Progenitor cell of endocrine pancreas (in vitro differentiated cells): ENCODE measurements at regions not wholly inside any gene's neighbourhood (a gene's known extent, or its start where the extent isn't known, plus 50 kb on each side); places are given as distances from the start of the nearest gene placed in this dataset.

Experiments
- DNase-seq: peaks from one replicate; pipeline ENCODE4 v3.0.0; 2021; ENCODE audit warnings: low spot score; ENCODE audit not compliant: unreplicated experiment
- H3K27ac Mint-ChIP-seq: 2 replicates; pipeline ENCODE4 v1.8.0; 2021; ENCODE audit warnings: mild to moderate bottlenecking, moderate library complexity, mixed read lengths
- H3K27me3 Mint-ChIP-seq: 2 replicates; pipeline ENCODE4 v1.8.0; 2021; ENCODE audit warnings: mixed read lengths
- H3K36me3 Mint-ChIP-seq: 2 replicates; pipeline ENCODE4 v1.8.0; 2022; ENCODE audit warnings: mixed read lengths; ENCODE audit not compliant: insufficient read depth
- H3K4me1 Mint-ChIP-seq: 2 replicates; pipeline ENCODE4 v1.8.0; 2021; ENCODE audit warnings: low read depth, mixed read lengths
- H3K4me3 Mint-ChIP-seq: 2 replicates; pipeline ENCODE4 v1.8.0; 2021; ENCODE audit warnings: low read depth, mild to moderate bottlenecking, moderate library complexity, mixed read lengths
- H3K9me3 Mint-ChIP-seq: 2 replicates; pipeline ENCODE4 v1.8.0; 2021; ENCODE audit warnings: low read depth, mixed read lengths
- CTCF ChIP-seq: fragments of 200-600 bp; sonication (generic); IDR thresholded peaks from one replicate; pipeline ENCODE4 v1.5.0; 2021; ENCODE audit warnings: antibody characterized with exemption, mild to moderate bottlenecking; ENCODE audit not compliant: unreplicated experiment

DNA sequence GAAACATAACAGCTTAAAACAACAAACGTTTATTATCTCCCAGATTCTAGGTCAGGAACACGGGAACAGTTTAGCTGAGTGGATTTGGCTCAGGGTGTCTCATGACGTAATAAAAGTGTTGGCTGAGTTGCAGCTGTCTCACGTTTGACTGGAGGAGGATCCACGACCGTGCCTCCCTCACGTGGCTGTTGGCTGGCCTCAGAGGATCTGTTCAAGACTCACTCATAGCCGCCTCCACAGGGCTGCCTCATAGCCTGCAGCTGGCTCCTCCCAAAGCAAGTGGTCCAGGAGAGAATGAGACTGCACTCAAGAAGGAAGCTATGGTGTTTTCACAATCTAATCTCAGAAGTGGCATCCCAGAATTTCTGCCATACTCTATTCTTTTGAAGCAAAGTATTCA is 167.1 kb downstream of the RPRM start:
- TF ChIP-seq CTCF = no peak
- Mint-ChIP-seq H3K27me3 (no peaks in the 10 kb centered on the region), H3K4me1 (no peaks in the 10 kb centered on the region), H3K9me3 (no peaks in the 10 kb centered on the region), H3K36me3 (no peaks in the 10 kb centered on the region), H3K4me3 (no peak overlapping the region), H3K27ac (no peak overlapping the region)
- no peak for DNase-seq

DNA sequence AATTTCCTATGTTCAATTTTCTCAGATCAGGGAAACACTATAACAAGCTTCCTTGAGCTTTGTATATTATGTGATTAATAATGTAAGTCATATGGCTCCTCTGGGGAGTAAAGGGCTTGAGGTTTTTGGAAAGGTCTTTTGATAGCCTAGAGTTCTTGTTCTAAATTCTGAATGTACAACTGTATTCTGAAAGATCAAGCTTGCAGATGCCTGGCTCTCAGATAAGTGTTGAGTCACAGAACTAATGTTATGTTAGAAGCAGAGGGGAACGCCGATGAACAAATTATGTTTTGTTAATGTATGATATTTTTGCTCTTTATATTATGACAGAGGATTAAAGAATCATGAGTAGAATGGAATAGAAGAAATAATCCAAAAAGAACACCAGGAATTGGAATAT is 170.1 kb downstream of the RPRM start:
- no peak for TF ChIP-seq CTCF
- H3K27me3 Mint-ChIP-seq = no peaks in the 10 kb centered on the region
- no peak overlapping the region for H3K4me3 Mint-ChIP-seq
- H3K27ac Mint-ChIP-seq = no peak overlapping the region
- no peak for DNase-seq
- no peaks in the 10 kb centered on the region for H3K9me3 Mint-ChIP-seq
- no peaks in the 10 kb centered on the region for H3K4me1 Mint-ChIP-seq
- H3K36me3 Mint-ChIP-seq = no peaks in the 10 kb centered on the region

GRCh38 chr2:153307223-153307622 is 171.3 kb downstream of the RPRM start:
- no peak for TF ChIP-seq CTCF
- Mint-ChIP-seq H3K4me3 (no peak overlapping the region), H3K27me3 (no peaks in the 10 kb centered on the region), H3K36me3 (no peaks in the 10 kb centered on the region), H3K27ac (no peak overlapping the region), H3K4me1 (no peaks in the 10 kb centered on the region), H3K9me3 (peaks cover 5% of the 10 kb centered on the region)
- no peak for DNase-seq

DNA sequence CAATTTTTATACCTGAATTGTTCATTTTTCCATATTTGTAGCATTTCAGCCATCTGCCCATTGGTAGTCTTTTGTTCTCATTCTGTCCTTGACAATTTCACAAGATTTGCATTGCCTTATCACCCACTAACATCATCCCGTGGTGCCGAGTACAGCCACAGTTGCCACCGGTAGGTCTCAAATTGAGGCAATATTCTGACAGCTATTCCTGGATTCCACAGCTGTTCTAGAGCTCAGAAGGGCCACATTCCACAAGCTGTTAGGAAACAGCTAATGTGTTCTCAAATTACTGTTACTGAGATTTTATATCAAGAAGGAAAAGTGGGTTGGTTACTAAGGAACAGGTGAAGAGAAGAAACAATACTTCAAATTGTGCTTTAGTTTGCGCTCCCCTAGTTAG is 178.8 kb downstream of the RPRM start:
- H3K4me3 Mint-ChIP-seq = no peak overlapping the region
- no peaks in the 10 kb centered on the region for H3K36me3 Mint-ChIP-seq
- H3K27ac Mint-ChIP-seq = no peak overlapping the region
- no peak for TF ChIP-seq CTCF
- no peaks in the 10 kb centered on the region for H3K27me3 Mint-ChIP-seq
- peaks cover 5% of the 10 kb centered on the region for H3K9me3 Mint-ChIP-seq
- peaks cover 12% of the 10 kb centered on the region for H3K4me1 Mint-ChIP-seq
- DNase-seq = no peak

DNA sequence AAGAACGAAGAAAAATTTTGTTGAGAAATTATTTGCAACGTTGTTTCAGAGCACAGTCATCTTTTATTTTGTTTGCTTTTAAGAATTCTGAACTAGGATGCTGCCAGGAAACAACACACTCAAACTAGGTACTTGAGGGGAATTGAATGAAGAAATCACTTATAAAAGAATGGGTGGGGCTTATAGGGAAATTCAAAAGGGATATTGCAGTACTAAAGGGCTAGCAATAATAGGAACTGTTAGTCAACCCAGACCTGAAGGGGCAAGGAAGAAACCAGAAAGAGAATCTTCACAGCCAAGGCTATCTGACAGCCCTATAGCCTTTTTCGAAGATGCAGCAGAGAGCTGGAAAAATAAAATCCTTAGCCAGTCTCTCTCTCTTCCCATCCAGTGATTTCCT is 179.3 kb downstream of the RPRM start:
- Mint-ChIP-seq H3K4me1 (peaks cover 12% of the 10 kb centered on the region), H3K27ac (no peak overlapping the region), H3K9me3 (peaks cover 5% of the 10 kb centered on the region), H3K27me3 (no peaks in the 10 kb centered on the region), H3K36me3 (no peaks in the 10 kb centered on the region), H3K4me3 (no peak overlapping the region)
- TF ChIP-seq CTCF = no peak
- DNase-seq = no peak
